Retina (tissue), 1 donor: ENCODE measurements at regions not wholly inside any gene's neighbourhood (a gene's known extent, or its start where the extent isn't known, plus 50 kb on each side); places are given as distances from the start of the nearest gene placed in this dataset.
A peak's percentile ranks its signal among the peaks of the same experiment; 100 is the strongest.
"Not testable (repeated sequence)": the region's sequence is repeated elsewhere in the genome, so short reads cannot be mapped to it uniquely, and the experiment has no call there.

Experiments
- DNase-seq: peaks from one replicate; pipeline ENCODE4 v3.0.0-alpha.2; 2016

DNA sequence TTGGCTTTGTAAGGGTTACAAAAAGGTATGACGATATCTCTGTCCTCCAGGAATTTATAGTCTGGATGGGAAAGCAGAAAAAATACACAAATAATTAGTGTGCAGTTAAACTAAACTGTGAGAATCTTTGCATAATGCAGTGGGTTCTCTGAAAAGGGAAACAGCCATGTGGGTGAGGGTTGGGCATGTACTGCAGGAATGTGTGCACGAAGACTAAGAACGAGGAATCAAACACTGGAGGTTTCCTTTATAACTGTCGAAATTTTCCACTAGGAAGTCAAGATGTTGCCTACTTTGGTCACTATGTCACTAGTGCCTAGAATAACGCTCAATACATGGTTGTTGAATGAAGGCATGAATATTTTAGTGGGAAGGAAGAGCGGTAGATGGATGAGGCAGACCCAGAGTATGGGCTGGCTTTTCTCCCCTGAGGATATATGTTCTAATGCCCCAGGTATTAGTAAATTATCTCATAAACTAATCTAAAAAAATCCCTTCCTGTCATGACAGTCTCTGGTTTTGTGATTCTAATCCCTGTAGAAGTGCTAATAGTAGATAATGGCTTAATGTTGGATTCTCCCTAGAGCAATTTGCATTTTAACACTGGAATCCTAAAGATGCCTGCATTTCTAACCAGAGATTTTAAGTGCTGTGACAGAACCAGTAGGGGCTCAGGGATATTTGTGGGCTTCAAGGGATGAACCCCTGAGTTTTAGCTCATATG lies 227.3 kb downstream of the NMUR2 start:
- no peak for DNase-seq

DNA sequence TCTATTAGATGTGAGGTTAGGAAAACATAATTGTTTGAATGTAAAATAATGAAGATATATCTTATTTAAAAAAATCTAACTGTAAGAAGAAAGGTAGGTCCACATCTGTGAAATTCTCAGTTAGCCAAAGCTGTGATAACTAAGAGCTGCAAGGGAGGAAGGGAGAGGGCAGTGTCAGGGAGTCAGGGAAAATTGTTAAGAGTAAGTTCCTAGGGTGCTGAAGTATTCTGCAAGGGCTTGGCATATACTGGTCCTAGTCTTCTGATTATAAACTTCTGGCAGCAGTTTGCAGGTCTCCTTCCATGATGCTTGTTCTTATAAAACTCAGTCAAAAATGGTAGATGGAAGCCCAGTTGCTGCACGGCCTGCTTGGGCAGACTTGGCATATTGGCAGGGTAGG lies 233.2 kb downstream of the NMUR2 start:
- DNase-seq: no peak

DNA sequence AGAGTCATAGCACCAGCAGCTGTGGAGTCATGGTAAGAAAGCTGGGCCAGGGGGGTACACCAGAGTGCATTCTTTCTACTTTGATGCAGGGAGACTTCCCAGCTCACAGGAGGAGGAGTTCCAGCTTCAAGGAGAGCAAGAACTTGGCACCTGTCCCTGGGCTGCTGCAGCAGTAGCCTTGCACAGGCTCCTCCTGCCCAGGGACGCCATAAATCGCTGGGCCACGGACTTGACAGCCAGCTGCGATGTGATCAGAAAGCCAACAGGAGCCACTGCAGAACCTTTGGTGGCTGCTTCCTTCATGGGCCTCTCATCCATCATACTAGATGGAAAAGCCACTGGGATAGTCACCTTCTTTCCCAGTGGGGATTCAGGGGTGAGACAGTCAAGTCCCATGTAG lies 234.7 kb downstream of the NMUR2 start:
- DNase-seq: no peak

DNA sequence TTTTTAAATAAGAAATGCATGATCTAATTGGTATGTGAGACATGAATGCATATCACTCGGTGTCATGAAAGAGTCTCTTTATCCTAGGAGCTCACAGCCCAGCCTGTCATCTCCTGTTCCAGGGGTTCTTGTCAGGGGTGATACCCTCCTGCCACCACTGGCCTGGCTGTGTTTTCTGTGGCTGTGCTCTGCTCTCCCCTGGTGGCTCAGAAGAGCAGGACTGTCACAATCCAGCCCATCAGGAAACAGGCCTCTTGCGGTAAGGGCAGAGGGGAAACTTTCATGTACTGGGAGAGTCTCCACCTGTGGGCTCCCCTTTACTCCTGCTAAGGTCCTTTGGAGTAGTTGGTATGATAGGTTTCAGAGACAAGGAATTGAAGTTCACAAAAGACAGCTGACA lies 240.2 kb upstream of the GLRA1 start:
- no peak for DNase-seq

DNA sequence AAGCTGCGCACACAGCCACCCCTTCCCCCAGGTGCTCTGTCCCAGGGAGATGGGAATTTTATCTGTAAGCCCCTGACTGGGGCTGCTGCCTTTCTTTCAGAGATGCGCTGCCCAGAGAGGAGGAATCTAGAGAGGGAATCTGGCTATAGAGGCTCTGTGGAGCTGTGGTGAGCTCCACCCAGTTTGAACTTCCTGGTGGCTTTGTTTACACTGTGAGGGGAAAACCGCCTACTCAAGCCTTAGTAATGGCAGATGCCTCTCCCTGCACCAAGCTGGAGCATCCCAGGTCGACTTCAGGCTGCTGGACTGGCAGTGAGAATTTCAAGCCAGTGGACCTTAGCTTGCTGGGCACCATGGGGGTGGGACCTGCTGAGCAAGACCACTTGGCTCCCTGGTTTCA lies 235.2 kb upstream of the GLRA1 start:
- not testable (repeated sequence) for DNase-seq

DNA sequence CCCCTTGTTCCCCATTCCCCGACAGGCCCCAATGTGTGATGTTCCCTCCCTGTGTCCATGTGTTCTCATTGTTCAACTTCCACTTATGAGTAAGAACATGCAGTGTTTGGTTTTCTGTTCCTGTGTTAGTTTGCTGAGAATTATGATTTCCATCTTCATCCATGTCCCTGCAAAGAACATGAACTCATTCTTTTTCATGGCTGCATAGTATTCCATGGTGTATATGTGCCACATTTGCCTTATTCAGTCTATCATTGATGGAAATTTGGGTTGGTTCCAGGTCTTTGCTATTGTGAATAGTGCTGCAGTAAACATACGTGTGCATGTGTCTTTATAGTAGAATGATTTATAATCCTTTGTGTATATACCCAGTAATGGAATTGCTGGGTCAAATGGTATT lies 229.8 kb upstream of the GLRA1 start:
- DNase-seq: not testable (repeated sequence)

DNA sequence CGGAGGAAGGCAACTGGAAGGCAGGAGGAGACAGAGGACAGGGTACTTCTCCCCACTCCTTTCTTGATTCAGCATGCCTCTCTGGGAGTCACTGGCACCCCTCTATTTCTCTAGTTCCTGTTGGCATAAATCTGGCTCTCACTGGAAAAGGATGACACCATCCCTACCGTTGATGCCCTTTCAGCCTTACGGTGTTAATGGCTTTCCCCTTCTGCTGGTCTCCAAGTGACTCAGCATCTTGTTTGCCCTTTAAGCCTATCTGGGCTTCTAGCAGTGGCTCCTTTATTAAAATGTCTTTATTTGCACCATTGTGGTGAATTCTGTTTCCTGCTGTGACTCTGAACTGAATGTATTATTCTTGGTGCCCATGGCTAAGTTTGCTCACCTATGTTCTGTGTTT lies 227.3 kb upstream of the GLRA1 start:
- no peak for DNase-seq

DNA sequence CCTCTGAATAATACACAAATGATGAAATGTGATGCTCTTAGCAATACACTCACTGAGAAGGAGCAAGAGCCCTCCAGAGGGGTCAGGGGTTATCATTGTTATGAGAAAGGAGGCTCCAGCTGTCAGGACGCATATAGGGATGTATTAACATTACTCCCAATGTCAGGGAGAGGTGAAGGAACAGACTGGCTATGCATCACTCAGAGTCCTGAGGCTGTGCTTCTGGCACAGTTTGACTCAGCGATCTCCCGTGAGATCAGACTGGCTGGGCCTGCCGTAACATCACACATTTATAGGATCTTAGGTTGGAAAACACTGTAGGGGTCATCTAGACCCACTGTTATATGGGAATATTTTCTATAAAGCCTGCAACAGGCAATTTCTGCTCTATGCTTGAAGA lies 226.5 kb upstream of the GLRA1 start:
- DNase-seq: peak; percentile 20

DNA sequence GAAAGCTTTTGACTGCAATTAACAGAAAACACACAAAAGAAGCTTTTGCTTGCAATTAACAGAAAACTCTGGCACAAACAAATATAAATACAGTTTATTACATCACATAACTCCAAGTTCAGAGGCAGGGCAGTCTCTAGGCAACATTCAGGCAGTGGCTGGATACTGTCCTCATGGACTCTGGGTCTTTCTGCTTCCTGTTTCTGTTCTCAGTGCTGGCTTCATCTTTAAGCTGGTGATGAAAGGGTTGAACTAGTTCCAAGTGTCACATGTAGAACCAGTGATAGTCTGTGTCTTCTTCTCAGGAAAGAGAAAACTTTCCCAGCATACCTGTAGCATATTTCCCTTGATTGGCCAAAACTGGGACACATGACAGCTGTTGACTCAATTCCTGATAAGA lies 222.6 kb upstream of the GLRA1 start:
- DNase-seq: no peak

DNA sequence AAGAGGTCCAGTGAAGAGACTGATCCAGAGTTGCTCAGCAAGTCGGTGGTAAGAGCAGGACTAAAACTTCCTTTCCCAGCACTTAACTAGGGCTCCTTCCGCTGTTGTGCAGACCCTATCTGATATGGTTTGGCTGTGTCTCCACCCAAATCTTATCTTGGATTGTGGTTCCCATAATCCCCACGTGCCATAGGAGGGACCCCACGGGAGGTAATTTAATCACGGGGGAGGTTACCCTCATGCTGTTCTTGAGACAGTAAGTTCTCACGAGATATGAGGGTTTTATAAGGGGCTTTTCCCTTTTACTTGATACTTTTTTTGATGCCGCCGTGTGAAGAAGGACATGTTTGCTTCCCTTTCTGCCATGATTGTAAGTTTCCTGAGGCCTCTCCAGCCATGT lies 221.9 kb upstream of the GLRA1 start:
- no peak for DNase-seq

DNA sequence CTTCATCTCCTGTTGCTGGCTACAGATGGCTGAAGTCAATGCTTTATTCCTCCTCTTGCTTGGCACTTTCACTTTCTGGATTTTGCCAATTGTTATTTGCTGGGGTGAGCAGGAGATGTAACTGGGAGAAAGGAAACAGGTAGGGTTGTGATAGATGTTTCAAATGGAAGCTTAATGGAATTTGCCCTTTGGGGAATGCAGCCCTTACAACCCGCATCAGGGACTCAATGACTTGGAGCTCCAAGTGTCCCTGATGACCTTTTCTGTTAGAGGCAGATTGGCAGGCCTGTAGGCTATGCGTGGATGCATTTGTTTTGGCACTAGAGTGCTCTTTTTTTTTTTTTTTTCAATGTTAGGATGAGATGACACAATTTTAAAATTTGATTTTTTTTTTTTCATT lies 219.9 kb upstream of the GLRA1 start:
- DNase-seq: no peak

DNA sequence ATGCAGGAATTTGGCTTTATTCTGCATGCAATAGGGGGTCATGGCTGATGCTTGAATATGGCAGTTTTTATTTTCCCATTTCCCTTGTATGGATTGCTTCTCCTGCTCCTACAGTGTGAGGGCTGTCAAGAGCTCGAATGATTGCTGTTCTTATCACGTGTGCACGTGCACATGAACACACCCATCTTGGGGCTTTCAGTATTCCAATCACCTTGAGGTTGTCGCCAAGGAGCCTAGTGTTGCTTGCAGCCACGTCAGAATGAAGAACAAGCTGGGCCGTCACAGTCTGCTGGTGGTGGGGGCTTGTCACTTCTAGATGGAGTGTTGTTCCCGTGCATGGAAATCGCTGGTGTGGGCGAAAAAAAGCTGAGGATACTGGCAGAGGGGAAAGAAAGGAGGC lies 219.4 kb upstream of the GLRA1 start:
- DNase-seq: no peak

DNA sequence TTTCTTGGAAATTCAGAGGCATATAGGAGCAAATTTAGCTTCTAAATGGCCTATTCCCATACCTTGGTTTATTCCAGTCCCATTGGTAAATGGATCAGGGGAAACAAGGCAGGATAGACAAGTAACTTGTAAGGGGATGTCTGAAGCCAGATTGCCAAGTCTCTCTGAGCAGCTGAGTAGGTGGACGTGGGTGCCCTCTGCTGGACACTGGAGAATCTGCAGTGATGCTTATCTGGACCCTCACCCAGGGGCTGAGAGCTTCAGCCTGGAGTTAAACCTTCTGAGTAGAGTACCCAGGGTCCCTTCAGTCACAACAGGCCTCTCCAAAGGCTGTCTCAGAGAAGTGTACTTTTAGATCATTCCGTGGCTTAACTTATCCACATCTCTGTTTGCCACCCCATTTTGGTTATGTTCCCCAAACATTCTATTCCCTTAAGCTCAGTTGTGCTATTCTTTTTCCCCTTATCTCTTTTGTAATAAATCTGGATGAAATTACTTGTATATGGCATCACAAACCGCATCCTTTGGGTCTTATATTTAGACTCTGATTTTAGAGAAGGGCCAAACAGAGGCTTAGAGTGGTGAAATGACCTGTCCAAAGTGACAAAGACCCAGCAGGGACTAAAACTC lies 218.3 kb upstream of the GLRA1 start:
- peak; percentile 76 for DNase-seq

DNA sequence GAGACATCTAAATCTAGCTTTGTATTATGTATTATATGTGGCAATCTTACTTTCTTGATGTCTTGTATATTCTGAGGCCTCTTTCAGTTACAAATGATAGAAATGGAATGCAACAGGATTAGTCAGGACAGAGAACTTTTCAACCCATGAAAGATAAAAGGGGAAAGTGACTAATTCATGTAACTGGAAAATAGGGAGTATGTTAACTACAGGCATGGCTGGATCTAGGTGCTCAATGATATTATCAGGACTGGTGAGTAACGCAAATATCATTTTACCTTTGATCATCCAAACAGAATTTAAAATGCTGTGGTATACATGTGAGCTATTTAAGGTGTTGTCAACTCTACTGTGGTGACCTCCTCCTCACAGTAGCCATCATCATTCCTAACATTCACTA lies 215.7 kb upstream of the GLRA1 start:
- no peak for DNase-seq

DNA sequence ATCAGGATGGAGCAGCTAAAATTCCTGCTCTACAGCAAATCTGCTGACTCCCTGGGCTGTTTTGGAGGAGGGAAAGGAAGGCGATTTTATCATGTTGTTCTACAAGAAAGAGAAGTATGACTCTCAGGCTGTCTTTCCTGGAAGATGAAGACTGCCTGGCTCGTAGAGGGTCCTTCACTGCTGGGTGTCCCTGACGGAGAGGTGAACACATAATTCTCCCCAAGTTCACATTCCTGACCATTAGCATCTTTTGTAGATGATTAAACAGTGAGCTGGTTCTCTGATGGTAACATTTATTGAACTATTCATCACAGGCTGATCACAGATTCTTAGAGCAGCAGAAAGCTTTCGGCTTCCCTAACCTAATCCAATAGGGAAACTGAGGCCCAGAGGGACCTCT lies 212.4 kb upstream of the GLRA1 start:
- DNase-seq: no peak

DNA sequence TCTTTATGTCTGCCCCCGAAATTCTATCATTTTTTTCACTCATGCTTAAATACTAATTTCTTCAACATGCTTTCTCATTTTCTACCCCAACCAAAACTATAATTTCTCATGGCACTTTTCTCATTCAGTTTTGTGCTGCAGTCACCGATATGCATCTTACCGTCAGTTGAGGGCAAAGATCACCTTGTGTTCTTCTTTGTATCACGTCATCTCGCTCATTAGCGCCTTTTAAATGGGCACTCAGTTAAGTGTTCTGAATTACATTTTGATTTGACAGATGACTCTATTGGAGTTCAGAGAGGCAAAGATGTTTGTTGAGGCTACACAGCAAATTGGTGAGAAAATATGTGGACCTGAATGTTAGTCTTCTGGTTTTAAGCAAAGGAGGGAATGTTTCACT lies 211.7 kb upstream of the GLRA1 start:
- no peak for DNase-seq

DNA sequence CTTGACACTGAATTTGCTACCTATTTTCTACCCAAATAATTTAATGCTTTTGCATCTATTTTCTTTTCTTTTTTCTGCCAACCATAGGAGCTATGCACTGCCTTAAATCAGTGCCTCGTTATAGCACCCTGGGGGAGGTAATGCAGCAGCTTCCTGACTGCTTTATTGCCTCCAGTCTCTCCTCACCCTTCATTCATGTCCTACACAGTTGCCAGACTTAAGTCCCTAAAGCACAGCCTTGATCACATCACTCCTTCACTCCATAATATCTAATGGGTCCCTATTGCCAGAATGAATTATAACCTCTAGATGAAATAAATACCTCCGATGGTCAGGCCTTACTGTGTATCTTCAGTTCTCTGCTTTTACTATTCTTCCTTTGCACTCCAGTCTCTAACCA lies 211.2 kb upstream of the GLRA1 start:
- DNase-seq: no peak

DNA sequence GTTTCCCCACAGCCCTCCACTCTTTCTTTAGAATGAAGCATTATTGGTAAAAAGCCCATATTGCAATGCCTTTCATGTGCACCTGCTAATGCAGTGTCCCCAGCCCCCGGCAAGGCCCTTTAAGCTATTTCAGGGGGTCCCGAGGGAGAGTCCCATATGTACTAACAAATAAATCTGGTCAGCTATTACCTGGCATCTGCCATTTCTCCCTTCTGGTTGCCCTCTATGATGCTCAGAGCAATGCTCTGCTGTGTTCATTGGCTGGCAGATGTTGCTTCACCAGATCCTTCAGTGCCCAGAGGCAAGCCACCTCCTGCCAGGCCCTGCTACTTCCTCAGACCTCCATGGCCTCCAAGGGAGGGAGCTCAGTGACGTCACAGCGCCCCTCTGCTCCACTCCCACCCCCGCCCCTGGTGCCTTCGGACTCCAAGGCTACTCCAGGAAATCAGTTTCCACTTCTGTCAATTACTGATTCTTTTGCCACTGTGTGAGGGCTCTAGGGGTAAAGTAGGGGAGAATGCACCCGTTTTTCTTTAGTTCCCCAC lies 201.1 kb upstream of the GLRA1 start:
- peak; percentile 19 for DNase-seq

DNA sequence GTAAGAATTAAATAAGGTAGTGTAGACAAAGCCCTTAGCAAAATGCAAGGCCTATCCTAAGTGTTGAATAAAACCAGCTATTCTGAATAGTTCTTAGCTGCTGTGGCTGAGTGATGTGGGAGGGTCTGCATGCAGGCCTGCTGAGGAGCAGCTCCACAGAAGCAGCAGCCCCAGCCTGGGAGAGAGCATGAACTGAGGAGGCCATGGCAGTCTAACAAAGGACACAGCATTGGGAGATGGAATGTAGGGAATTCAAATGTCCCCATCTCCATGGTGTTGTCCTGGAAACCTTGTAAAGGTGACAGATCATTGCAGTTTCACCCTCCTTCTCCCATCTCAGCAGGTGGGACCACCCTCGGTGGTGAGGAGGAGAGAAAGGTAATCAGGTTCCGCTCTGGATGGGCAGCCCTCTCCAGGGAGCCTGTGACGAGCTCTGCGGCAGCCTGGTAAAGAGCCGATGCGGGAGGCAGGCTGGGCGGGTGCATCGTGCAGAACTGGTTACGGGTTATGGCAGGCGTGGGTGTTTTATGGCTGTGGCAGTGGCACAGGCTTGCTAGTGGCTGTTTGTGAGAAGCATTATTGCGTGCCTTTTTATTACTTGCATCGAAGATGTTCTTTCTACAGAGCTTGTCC lies 199.9 kb upstream of the GLRA1 start:
- DNase-seq: peak; percentile 14

DNA sequence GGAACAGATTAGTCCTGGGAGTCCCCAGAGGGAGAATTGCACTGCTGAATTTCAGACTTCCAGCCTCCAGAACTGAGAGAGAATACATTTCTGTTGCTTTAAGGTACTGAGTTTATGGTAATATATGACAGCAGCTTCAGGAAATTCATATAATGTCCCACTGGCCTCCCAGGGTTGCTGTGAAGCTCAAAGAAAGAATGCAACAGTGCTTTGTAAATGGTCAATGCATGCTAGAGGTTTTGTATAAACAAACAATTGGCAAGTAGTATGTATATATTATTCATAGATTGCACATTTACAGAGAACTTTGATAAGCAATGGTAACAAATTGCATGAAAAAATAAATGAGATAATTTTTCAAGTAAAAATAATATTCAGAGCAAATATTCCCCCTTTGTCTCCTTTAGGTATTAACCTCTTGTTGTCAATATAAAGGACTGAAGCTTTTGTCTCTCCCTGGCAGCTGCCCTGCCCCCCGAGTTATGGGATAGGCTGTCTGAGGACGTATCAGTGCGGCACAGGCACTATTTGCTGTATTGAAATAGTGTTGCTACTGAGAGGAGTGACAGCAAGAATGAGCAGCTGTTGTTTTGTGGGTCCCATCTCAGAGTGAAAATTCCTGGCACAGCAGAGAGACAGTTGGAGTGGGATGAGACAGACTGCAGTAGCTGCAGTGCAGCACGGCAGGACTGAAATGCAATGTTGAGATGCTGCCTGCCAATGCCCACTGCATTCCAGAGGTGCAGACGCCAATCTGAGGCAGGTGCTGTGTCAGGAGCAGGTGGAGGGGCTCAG lies 194.2 kb upstream of the GLRA1 start:
- DNase-seq: no peak

DNA sequence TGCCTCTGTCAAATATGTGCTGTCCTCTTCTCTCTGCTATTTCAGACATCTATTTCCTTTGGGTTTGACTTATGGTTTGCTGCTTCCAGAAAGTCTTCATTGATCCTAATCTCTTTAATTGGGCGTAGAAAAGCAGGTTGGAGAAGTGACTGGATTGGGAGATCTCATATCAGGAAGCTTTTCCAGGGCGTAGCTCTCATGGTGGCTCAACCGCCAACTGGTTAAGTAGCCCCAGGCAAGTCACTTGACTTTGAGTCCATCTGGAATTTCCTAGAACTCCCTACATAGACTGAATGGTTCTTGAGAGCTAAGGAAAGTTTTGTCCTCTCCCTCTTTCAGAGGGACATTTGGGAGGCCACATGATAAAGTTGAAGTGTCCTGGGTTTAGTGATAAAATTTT lies 192.3 kb upstream of the GLRA1 start:
- no peak for DNase-seq

DNA sequence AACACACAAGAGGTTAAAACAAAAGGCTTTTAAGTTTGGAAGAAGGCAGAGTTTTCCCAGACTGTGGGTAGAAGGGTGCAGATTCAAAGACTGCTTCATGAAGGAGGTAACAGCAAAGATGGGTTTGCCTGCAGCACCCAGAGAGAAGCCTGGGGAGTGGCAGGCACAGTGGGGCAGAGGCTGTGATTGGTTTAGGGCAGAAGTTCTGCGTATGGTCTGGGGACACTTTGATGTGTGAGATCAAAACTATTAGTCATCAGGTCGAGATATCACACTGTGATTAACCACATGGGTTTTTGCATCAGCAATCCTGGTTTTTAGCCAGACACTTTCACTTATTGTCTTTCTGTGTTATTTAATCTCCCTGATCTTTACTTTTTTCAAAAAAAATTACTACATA lies 188.8 kb upstream of the GLRA1 start:
- no peak for DNase-seq

DNA sequence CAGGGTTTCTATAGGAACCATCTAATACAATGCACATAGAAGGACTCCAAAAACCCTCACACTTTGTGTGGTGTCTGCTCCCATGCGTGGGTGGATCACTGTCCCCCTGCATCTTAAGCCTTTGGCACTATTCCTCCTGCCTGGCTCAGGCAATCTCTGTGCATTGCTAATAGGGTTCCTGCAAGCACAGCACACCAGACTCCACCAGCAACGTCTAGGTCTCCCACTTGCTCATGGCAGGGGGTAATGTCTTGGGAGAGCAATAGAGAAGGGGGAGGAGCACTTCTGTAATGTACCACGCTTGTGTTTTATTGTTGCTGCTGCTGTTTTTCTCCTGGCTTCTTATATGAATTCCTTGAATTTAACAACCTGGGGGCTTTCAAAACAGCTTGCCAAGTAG lies 182.6 kb upstream of the GLRA1 start:
- no peak for DNase-seq
